MCF 10A (cell line): ENCODE measurements at regions not wholly inside any gene's neighbourhood (a gene's known extent, or its start where the extent isn't known, plus 50 kb on each side); places are given as distances from the start of the nearest gene placed in this dataset.

Experiments
- BruUV-seq: library from RNA; stranded (reverse); fragments of 400-500 nt; replicated peaks from 2 replicates; lab custom pipeline; 2021; lab: Mats Ljungman, UMichigan
- CTCF ChIA-PET: fragments of 300-600 bp; sonication (Branson Sonifier 250); formaldehyde crosslinking; extraction: SDS; loops from one replicate; lab custom pipeline; 2021; ENCODE audit warnings: antibody characterized with exemption, inconsistent platforms; lab: Yijun Ruan, JAX
- POLR2A ChIA-PET: fragments of 300-600, 350-650 bp; sonication (Branson Sonifier 250); formaldehyde crosslinking; extraction: SDS; loops from one replicate; lab custom pipeline; 2020; ENCODE audit warnings: antibody characterized with exemption, inconsistent platforms; lab: Yijun Ruan, JAX
- DNase-seq: peaks from one replicate; pipeline ENCODE4 v3.0.0-alpha.2; 2018; ENCODE audit not compliant: unreplicated experiment
- H3K27ac Mint-ChIP-seq: one replicate; pipeline ENCODE4 v1.8.0; 2022; ENCODE audit warnings: mild to moderate bottlenecking, low read depth, mixed read lengths; ENCODE audit not compliant: unreplicated experiment
- H3K27me3 Mint-ChIP-seq: one replicate; pipeline ENCODE4 v1.8.0; 2022; ENCODE audit warnings: mixed read lengths; ENCODE audit not compliant: insufficient read depth, unreplicated experiment
- H3K36me3 Mint-ChIP-seq: one replicate; pipeline ENCODE4 v1.8.0; 2022; ENCODE audit warnings: mild to moderate bottlenecking, moderate library complexity, mixed read lengths; ENCODE audit not compliant: insufficient read depth, unreplicated experiment
- H3K4me1 Mint-ChIP-seq: one replicate; pipeline ENCODE4 v1.8.0; 2022; ENCODE audit warnings: mixed read lengths; ENCODE audit not compliant: insufficient read depth, unreplicated experiment
- H3K4me3 Mint-ChIP-seq: one replicate; pipeline ENCODE4 v1.8.0; 2022; ENCODE audit warnings: mild to moderate bottlenecking, moderate library complexity, mixed read lengths; ENCODE audit not compliant: unreplicated experiment
- H3K9me3 Mint-ChIP-seq: one replicate; pipeline ENCODE4 v1.8.0; 2022; ENCODE audit warnings: mixed read lengths; ENCODE audit not compliant: unreplicated experiment
- intact Hi-C: fragments of 100-400 bp; cut with micrococcal nuclease; formaldehyde crosslinking; loops from 2 replicates; pipeline ENCODE4 v1.14.1; 2022
- TF ChIP-seq, protein P1 (sequence below): fragments of 200-600 bp; IDR thresholded peaks from one replicate; pipeline ENCODE4 v1.8.0; 2022; ENCODE audit warnings: antibody characterized with exemption, mild to moderate bottlenecking; ENCODE audit not compliant: unreplicated experiment

DNA sequence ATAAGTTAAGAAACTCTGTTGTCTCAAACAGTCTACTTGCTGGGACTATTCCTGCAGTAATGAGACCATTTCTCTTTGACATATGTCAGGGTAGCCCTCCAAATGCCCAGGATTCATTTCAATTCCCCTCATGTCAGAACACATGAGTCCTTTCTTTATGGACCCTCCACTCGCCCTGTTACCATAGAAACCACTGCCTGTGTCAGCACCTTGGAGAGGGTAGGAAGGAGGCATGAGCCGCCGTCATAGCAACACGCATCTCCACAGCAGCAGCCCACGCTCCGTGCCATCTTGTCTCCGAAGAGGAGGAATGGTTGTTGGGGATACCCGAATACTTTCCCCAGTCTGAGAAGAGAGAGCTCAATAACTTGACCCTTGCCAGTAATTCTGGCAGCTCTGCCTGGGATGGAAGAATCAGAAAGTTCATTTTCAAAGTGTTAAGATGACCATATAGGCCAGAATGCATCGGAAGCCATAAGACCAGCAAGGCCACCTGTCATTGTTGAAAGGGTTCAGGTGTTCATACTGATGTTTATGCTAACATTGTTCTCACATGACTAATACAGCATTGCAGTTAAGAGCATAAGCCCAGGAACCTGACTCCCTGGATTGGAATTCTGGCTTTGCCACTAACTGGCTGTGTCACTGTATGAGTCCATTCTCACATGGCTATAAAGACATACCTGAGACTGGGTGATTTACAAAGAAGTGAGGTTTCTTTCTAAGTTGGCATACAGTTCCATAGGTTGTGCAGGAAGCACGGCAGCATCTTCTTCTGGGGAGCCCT, 141.3 kb downstream of the ABCC12 start:
- Mint-ChIP-seq H3K27me3 (no peaks in the 10 kb centered on the region), H3K36me3 (peaks cover 5% of the 10 kb centered on the region), H3K27ac (peak overlapping the region; percentile 80), H3K4me3 (no peak overlapping the region), H3K9me3 (no peaks in the 10 kb centered on the region), H3K4me1 (peaks cover 17% of the 10 kb centered on the region)
- ChIA-PET CTCF (interaction anchor here (0.6 to 0.7 kb wide), 2 partner anchors 11 to 378 kb away, joined by 3 read pairs; no protein-coding TSS in a partner anchor), POLR2A (interaction anchor here (0.7 kb wide), 1 partner anchor 10 kb away, joined by 3 read pairs; no protein-coding TSS in a partner anchor)
- peak; percentile 88 for DNase-seq
- intact Hi-C loops, result no loop called here
- no TSS peak for BruUV-seq
- TF ChIP-seq, protein P1, sequence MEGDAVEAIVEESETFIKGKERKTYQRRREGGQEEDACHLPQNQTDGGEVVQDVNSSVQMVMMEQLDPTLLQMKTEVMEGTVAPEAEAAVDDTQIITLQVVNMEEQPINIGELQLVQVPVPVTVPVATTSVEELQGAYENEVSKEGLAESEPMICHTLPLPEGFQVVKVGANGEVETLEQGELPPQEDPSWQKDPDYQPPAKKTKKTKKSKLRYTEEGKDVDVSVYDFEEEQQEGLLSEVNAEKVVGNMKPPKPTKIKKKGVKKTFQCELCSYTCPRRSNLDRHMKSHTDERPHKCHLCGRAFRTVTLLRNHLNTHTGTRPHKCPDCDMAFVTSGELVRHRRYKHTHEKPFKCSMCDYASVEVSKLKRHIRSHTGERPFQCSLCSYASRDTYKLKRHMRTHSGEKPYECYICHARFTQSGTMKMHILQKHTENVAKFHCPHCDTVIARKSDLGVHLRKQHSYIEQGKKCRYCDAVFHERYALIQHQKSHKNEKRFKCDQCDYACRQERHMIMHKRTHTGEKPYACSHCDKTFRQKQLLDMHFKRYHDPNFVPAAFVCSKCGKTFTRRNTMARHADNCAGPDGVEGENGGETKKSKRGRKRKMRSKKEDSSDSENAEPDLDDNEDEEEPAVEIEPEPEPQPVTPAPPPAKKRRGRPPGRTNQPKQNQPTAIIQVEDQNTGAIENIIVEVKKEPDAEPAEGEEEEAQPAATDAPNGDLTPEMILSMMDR, result no peak

DNA sequence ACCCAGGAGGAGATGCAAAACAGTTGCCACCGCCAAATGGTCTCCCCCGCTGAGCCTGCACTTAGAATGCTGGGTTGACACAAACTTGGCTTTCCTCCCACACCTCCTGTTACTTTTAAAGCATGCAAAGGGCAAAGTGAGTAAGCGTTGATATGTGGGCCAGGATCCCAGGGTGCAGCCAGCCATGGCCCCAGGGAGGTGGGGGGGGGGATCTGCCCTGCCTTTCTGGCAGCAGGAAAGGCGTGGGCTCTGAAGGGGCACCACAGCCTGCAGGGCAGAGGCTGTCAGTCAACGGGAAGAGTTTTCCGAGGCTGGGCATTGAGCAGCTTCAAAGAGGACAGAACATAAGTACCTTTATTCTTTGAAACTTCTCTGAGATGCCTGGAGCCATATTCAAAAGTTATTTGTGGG, 142.3 kb downstream of the ABCC12 start:
- intact Hi-C loops, result no loop called here
- no peak overlapping the region for H3K27ac Mint-ChIP-seq
- TF ChIP-seq, protein P1, result no peak
- ChIA-PET CTCF (interaction anchor here (0.6 to 0.7 kb wide), 3 partner anchors 8 to 142 kb away, joined by 3 to 8 read pairs (median 3); no protein-coding TSS in a partner anchor), POLR2A (no interaction called here)
- no TSS peak for BruUV-seq
- peak; percentile 90 for DNase-seq
- H3K4me3 Mint-ChIP-seq, result no peak overlapping the region
- no peaks in the 10 kb centered on the region for H3K27me3 Mint-ChIP-seq
- H3K36me3 Mint-ChIP-seq, result peaks cover 5% of the 10 kb centered on the region
- no peaks in the 10 kb centered on the region for H3K9me3 Mint-ChIP-seq
- H3K4me1 Mint-ChIP-seq, result peaks cover 17% of the 10 kb centered on the region

DNA sequence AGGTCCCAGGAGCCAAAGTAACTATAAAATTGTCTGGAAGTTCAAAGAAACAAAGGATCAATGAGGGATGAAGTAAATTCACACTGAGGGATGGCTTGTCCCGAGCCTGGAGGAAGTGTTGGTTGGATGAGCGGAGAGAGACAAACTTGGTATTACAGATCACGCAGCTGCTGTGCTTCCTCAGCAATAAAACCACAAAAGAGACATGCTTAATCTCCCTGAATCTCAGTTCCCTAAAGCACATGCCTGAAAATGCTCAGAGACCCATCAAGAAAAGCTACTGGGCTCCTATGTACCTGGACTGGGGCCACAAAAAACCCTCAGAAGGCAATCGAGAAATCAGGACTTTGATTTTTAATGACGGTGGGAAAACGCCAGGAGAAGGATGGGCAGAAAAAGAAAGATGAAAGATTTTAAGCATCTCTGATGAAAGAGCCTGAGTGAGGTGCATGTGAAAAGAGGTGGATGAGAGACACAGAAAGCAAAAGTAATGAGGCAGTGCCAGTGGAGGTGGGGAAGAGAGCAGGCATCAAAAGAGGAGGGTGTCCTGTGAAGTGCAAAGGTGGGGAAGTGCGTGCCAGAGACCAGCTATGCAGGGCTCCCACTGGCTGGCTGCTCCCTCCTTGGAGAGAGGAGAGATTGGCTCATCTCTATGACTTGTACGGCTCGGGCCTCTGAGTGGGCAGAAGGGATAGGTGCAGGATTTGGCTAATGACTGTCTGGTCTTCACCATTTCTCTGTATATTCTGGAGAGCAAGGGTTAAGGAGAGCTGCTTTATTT, 143.7 kb downstream of the ABCC12 start:
- no TSS peak for BruUV-seq
- TF ChIP-seq, protein P1, result no peak
- no peak overlapping the region for H3K27ac Mint-ChIP-seq
- no peaks in the 10 kb centered on the region for H3K9me3 Mint-ChIP-seq
- DNase-seq, result no peak
- H3K27me3 Mint-ChIP-seq, result no peaks in the 10 kb centered on the region
- CTCF ChIA-PET, result no interaction called here
- POLR2A ChIA-PET, result interaction anchor here (0.6 kb wide), 1 partner anchor 10 kb away, joined by 3 read pairs; no protein-coding TSS in a partner anchor
- H3K36me3 Mint-ChIP-seq, result peaks cover 5% of the 10 kb centered on the region
- intact Hi-C loops, result no loop called here
- peaks cover 17% of the 10 kb centered on the region for H3K4me1 Mint-ChIP-seq
- H3K4me3 Mint-ChIP-seq, result no peak overlapping the region

DNA sequence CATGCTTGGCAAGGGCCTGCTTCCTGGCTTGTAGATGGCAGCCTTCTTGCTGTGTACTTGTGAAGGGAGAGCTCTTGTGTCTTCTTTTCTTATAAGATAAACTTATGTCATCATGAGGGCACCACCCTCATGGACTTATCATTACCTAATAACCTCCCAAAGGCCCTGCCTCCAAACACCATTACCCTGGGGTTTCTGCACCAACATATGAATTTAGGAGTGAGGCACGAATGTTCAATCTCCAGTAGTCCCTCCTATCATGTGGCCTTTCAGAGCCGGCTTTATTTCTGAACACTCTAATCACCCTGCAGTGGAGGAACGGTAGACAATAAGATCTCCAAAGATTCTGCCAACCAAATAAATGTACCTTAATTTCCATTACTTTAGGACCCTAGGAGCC, 144.3 kb downstream of the ABCC12 start:
- BruUV-seq, result no TSS peak
- H3K36me3 Mint-ChIP-seq, result peaks cover 5% of the 10 kb centered on the region
- no peak overlapping the region for H3K27ac Mint-ChIP-seq
- TF ChIP-seq, protein P1, result no peak
- ChIA-PET CTCF (interaction anchor here (0.7 kb wide), 1 partner anchor 319 kb away, joined by 3 read pairs; no protein-coding TSS in a partner anchor), POLR2A (no interaction called here)
- no peaks in the 10 kb centered on the region for H3K9me3 Mint-ChIP-seq
- H3K4me1 Mint-ChIP-seq, result peaks cover 17% of the 10 kb centered on the region
- no peaks in the 10 kb centered on the region for H3K27me3 Mint-ChIP-seq
- no peak overlapping the region for H3K4me3 Mint-ChIP-seq
- intact Hi-C loops, result no loop called here
- DNase-seq, result no peak
